HG03103 (cell line): ENCODE measurements at regions not wholly inside any gene's neighbourhood (a gene's known extent, or its start where the extent isn't known, plus 50 kb on each side); places are given as distances from the start of the nearest gene placed in this dataset.
A peak's percentile ranks its signal among the peaks of the same experiment; 100 is the strongest.

ENCODE experiments used
- ATAC-seq: cut with Tn5 transposase; IDR thresholded peaks from one replicate; pipeline ENCODE4 v1.9.1; 2021; ENCODE audit warnings: low read depth; ENCODE audit not compliant: unreplicated experiment

DNA sequence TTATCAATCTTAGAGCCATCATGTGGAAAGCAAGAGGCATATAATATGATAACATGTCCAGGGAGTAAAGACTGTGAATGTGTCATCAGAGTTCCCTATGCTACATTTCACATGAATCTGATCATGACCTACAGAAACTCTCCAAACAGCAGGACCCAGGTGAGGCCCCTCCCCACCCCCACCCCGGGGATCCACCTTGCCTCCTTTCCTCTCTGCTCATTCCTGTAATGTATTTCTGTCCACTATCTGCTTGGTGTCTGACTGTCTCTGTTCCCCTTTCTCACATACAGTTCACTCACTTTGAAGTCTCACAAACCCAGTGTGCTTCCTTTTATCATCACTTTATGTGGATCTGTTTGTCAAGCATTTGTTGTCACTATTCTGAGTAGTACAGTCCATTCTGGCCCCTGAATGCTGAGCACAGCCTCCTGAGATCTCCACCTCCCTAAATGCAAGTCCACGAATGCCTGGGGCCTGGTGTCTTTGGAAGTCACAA, 76.4 kb upstream of the SMARCA2 start:
- ATAC-seq, result peak; percentile 85

DNA sequence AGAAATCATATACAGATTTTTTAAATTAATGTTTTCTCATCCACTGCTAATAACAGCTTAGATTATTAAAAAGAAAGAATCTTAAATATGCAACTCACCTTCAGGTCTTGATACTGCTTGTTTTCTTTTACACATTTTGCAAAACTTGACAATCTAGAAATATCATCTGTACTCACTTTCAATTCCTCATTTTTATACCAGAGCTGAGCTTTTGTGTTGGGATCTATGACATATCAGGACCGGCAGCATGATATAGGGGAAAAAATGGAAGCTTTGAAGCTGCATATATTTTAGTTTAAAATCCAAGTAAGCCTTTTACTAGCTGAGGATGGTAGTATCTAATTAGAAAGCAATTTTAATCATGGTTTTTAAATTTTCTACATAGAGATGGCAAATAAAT, 75.7 kb upstream of the SMARCA2 start:
- ATAC-seq, result no peak

DNA sequence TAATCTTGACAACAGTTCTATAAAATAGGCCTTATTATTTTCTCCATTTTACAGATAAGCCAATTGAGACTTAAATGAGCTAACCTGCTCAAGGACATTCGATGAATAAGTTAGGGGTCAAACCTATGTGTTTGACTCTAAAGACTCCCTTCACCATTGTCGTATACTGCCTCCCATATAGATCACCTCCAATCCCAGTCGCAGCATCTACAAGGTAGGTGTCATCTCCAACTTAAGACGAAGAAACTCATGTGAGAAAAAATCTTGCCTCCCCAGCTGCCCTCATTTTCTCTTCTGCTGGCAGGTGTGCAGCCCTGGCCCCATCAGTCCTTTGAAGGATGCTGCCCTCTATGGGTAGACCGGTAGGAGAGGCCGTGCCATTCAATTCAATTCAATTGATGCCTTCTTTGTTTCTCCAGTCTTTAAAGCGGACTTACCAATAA, 75.2 kb upstream of the SMARCA2 start:
- ATAC-seq, result peak; percentile 53

DNA sequence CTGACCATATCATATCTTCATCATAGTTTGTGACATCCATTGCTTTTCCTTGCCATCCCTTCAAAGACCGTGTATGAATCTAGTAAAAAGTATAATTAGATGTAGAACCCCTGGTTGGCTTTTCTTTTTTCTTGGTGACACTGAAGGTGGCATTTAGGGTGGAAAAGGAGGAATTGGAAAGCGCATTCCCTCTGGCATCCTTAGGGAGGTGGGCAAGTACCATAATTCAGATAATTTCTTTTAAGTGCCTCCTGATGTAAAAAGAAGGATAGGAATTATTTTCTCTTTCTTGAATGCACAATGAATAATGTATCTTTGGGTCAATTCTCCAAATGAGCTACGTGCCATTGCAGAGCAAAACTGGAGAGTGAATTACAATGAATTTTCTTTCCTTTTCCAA, 73.2 kb upstream of the SMARCA2 start:
- ATAC-seq, result no peak

DNA sequence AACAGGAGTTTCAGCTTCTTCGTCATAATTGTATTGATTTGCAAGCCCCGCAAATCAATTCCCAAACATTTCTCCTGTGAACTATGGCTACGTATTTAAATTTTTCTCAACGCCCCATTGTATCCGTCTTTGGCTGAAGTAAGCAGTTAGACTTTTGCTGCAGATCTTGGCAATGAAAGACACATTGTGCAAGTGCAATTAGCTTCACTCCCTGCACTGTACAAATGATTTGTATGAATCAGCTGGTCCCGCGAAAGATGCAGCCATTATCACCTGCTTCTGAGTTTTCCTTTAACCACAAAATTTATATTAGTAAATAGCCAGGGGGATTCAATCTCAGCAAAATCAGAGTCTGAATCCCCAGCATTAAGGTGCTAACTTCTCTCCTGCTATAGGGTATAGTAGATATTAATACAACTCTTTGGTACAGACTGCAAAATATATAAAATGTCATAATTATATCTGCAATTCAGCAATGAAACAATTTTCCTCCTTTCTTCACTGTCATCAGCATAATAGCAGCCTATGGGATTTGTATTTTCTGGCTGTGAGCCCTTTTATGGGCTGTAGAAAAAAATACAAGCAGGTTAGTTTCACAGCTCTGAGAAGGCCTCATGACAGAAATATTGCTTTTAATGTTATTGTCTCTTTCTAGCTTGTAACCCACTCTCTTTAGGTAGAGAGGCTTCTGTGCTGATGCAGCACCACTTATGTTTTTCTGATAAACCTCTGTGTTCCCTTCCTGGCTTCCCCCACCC, 68.4 kb upstream of the SMARCA2 start:
- no peak for ATAC-seq

DNA sequence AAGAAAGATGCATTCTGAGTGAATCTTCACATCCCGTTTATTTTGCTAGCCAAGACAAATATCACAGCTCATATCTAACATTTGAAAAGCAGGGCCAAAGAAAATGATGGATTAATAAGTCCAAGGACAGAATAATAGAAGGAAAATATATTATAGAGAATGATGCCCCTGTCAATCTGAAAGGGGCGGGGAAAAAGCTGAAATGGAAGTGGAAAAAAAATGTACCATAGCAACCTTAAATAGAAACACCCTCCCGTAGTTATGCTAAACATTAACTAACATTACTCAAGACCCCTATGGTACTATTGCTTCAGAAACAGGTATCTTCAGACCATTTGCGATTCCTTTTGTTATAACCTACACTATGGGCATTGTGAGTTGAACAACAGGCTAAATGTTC, 67.7 kb upstream of the SMARCA2 start:
- no peak for ATAC-seq

DNA sequence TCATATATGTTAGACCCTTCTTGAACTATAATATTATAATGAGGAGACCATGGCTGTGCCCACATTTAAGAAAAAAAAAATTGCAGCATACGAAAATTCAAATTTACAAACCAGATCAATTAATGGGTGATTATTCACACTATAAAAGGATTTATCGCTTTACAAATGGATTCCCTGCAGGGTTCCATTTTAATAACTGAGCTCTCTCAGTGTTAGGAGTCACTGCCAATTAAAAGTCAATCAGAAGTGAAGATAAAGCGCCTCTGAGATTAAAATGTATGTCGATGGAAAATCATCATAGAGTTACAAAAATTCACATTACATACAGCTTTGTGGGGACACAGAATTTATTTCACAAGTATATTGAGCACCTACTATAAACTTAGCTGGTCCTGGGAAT, 66.6 kb upstream of the SMARCA2 start:
- ATAC-seq, result no peak

DNA sequence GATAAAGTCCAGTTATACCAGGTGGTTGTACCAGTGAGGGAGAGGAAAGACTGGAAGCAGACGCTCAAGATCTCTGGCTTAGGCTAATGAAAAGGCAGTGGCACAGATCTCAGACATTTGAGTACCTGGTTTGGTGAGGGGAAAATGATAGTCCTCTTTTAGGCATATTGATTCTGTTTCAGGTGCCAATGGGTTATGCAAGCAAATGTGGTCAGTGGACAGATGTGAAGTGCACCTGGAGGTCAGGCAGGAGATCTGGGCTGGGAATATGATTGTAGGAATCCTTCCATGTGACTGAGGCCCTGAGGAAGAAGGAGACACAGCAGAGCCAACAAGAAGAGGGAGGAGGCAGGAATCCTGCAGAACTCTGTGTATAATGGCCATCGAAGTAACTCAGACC, 63.7 kb upstream of the SMARCA2 start:
- ATAC-seq, result no peak

DNA sequence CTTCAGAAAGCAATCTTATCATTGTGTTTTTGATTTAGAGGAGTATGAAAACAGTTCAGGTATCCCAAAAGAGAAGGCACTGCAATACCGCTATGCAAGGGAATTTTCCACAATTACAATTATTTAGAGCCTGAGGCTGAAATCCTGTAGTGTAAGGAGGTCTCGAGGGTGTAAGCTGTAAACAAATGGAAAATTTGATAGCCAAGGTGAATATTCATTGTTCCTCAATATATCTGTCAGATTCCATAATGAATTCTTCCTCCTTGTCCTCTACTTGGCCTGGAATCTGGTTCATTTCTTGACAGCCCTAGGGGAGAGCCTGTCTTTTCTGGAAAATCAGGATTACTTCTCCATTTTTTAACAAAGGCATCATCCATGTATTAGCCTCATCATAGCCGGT, 63.1 kb upstream of the SMARCA2 start:
- no peak for ATAC-seq

DNA sequence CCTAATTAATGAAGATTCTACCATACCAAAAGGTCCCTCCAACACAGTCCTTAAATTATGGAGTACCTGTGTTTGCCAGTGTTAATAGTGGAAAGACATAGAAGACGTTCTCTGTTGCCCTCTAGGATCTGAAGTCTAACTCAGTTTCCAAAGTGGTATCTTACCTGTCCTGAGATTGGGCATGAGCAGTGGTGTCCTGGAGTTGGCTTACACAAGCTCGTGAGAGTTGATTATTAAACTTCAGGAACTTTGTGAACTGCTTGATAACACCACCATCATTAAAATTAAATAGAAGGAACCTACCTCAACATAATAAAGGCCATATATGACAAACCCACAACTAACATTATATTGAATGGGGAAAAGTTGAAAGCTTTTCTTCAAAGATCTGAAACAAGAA, 60.9 kb upstream of the SMARCA2 start:
- ATAC-seq, result no peak

DNA sequence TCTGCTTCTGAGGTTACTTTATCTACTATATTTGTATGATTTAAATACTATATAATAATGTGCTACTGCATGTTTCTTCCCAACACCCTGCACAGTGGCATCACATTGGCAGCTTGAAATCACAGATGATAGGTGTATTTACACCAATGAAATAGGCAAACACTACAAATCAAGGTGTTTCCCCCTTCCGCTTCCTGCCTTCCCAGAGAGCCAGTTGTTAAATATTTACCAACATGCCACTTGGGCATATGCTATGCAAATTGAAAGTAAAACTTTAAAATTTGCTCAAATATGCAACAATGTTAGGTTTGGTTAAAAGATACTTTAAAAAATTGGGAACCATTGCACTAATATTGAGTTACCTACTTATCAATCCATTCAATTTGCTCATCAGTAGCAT, 58.2 kb upstream of the SMARCA2 start:
- no peak for ATAC-seq

DNA sequence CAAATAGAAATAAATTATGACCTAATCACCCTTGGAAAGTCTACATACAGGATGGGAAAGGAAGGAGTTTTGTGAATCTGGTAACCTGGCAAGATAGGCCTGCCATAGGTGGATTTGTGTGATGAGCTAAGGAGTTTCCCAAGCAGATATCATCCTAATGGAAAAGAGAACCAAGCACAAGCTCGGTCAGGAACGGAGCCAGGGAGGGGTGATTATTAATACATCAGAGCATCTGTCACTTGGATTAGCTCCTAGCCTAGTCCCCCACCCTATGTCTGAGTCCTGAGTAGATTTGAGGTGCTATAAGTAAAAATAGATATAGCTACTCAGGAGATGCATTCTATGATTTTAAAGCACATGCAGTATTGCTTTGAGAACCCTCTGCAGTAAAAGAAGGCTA, 57.3 kb upstream of the SMARCA2 start:
- no peak for ATAC-seq

DNA sequence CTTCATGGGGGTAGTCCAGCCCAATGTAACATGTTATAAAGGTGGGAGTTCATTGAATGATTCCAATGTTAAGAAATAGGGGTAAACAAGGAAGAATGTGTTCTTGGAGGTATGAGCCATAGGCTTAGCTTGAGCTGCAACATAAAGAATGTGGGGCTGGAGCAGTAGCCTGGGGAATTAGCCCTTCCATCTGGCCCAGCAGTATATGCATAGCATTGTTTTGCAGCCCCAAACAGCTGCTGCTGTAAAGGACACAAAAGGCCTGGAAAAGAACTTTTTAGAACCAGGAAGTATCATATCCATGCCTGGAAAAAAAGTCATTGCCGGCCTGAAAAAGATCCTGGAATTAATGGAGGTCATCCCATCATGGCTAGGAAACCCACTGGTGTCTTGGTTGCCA, 55.8 kb upstream of the SMARCA2 start:
- no peak for ATAC-seq

DNA sequence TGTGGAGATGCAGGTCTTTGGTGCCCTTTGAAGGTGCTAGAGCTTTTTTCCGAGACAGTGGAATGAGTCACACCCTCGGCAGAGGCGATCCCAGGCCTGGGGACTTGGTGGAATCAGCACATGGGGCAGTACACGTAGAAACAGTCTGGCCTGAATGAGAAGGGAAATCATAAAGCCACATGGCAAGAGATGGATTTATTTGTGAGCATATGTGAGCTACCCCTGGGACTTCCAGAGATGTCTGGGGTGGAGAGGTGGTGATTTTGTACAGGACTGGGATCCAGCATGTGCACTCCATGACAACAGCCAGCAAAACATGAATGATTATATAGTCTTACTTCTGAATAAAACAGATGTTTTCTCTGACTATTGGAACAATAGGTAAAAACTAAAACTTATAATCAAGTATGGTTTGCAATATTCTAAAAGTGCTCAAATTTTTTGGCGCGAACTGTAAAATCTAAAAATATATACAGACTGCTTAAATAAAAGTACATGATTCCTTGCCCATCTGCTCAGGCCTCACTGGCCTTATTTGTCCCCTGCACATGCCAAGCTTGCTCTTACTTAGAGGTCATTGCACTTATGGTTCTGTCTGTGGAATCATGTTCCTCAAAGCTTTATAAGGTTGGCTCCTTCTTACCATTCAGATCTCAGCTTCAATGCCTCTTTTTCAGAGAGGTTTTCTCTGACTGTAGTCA, 54.7 kb upstream of the SMARCA2 start:
- ATAC-seq, result no peak

DNA sequence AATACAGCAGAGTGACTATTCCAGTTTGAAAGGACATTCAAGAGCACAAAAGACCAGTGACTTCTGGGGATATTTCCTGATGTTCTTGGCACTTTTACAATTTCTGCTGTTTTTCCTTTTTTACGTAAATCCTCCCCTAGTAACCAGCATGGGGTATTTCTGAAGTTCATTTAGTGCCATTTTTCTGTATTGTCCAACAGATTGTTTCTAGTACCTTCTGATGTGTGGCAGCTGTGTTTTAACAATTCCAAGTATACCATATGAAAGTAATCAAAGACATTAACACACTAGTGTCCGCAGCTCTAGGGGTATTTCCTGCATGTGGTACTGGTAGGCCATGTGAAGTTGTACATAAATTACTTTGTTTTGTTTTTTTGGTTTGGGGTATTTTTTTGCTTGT, 53.0 kb upstream of the SMARCA2 start:
- ATAC-seq, result no peak

DNA sequence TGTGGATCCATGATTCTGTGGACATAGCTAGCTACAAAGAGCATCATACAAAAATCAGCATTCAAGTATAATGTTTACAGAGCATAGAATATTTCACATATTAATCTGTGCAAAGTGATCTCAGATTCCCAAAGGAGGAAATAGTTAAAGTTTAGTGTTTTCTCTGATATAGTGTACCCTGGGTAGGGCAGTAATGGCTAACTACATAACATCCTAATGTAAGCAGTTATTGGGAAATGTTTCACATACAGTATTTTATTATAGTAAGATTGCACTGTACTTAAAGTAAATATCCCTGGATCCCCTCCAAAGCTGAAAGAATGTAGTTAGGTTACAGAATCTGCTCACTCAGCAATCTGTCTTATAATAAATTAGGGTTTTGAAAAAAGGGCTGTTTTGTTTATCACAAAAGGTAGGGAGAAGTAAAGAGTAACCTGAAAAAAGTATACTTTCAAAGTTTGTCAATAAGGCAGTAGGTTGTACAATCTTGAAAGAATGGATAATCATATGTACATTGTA, 52.5 kb upstream of the SMARCA2 start:
- ATAC-seq, result no peak

DNA sequence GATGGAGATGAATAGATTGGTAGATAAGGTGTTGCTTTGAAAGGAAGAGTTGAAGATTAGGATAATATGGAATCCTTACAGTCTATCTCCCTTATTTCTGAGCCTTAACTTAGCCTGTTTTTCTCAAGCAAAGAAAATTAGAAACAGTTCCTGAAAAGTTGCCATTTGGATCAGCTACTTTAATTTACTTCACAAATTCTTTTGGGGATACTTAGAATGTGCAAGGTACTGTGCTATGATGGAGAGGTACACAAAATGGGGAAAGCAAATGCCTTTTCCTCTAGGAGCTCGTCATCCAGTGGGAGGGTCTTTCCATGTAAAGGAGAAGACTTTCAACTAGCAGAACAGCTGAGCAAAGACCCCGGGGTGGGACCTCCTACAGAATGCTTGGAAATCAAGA, 51.1 kb upstream of the SMARCA2 start:
- no peak for ATAC-seq
